Right lobe of liver (tissue), 6 donors: ENCODE measurements at regions not wholly inside any gene's neighbourhood (a gene's known extent, or its start where the extent isn't known, plus 50 kb on each side); places are given as distances from the start of the nearest gene placed in this dataset.

ENCODE experiments used
- ATAC-seq, 4 donors: fragments of 200-7000 bp; cut with Tn5 transposase; one replicate each; pipeline ENCODE4 v1.9.1; 2020; ENCODE audit warnings: mild to moderate bottlenecking in 4 of 4, moderate library complexity in 4 of 4
- DNase-seq, 3 donors: peaks; one replicate each; pipeline ENCODE4 v3.0.0-alpha.2; 2020
- H3K27ac ChIP-seq, 3 donors: fragments of 200-600 bp; one replicate each; pipeline ENCODE4 v1.8.0; 2022
- H3K27me3 ChIP-seq, 2 donors: fragments of 200-600 bp; one replicate each; pipeline ENCODE4 v1.8.0; 2022
- H3K36me3 ChIP-seq, 4 donors: fragments of 200-600 bp; sonication (generic) in 1 of 4; one replicate each; pipeline versions ENCODE4 v1.5.1 to v1.8.0; 2017 to 2022; ENCODE audit warnings: control low read depth in 1 of 4
- H3K4me1 ChIP-seq, 4 donors: fragments of 200-600 bp; sonication (generic) in 1 of 4; one replicate each; pipeline versions ENCODE4 v1.5.1 to v1.8.0; 2017 to 2022; ENCODE audit warnings: control low read depth in 1 of 4
- H3K4me3 ChIP-seq, 3 donors: fragments of 200-600 bp; one replicate each; pipeline ENCODE4 v1.8.0; 2022
- H3K9me3 ChIP-seq, 4 donors: fragments of 200-600 bp; sonication (generic) in 1 of 4; one replicate each; pipeline versions ENCODE4 v1.5.1 to v1.8.0; 2017 to 2022; ENCODE audit warnings: control low read depth in 1 of 4
- POLR2A ChIP-seq: fragments of 450-650 bp; IDR thresholded peaks from one replicate; pipeline ENCODE4 v1.6.1; 2017; ENCODE audit warnings: antibody characterized with exemption, mild to moderate bottlenecking
- WGBS: methylation state at CpG from one replicate; pipeline ENCODE4 v1.1.6; 2018; ENCODE audit warnings: low coverage, low lambda C conversion rate; ENCODE audit not compliant: insufficient coverage; ENCODE audit errors: missing lambda C conversion rate; 5-methylcytosine and 5-hydroxymethylcytosine counted together
- intact Hi-C, 2 donors: fragments of 100-400 bp; cut with DNase I; formaldehyde crosslinking; loops; one replicate each; pipeline versions ENCODE4 v1.11.2 to v1.14.1; 2022
- TF ChIP-seq, protein P1 (sequence below), 4 donors: fragments of 200-600 bp in 3 of 4; fragments of 450-650 bp in 1 of 4; IDR thresholded peaks; one replicate each; pipeline versions ENCODE4 v1.5.1 to v1.8.0; 2016 to 2022; ENCODE audit warnings: antibody characterized with exemption in 4 of 4, mild to moderate bottlenecking in 2 of 4
- donor health status: DM: no; HTN: yes; CAD: no.
- donor health status: DM: no; HTN: no; CAD: no.
- donor health status: DM: no; HTN: no; CAD: no.
- donor health status: DM: no; HTN: yes; CAD: no.
- donor health status: DM: no; HTN: yes; CAD: no.

DNA sequence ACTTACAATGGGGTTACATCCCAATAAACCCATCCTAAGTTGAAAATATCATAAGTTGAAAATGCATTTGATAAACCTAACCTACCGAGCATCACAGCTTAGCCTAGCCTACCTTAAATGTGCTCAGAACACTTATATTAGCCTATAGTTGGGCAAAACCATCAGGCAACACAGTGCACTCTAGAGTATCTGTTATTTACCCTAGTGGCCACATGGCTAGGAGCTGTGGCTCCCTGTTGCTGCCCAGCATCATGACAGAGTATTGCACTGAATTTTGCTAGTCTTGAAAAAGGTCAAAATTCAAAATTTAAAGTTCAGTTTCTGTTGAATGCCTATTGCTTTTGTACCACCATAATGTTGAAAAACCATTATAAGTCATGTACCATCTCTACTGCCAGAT is 482.7 kb upstream of the ZEB2 start:
- Histone ChIP-seq H3K27me3 (no peaks in the 10 kb centered on the region), H3K27ac (no peak overlapping the region), H3K4me1 (no peaks in the 10 kb centered on the region), H3K36me3 (no peaks in the 10 kb centered on the region), H3K4me3 (no peak overlapping the region), H3K9me3 (no peaks in the 10 kb centered on the region)
- intact Hi-C loops = no loop called here
- TF ChIP-seq, protein P1, sequence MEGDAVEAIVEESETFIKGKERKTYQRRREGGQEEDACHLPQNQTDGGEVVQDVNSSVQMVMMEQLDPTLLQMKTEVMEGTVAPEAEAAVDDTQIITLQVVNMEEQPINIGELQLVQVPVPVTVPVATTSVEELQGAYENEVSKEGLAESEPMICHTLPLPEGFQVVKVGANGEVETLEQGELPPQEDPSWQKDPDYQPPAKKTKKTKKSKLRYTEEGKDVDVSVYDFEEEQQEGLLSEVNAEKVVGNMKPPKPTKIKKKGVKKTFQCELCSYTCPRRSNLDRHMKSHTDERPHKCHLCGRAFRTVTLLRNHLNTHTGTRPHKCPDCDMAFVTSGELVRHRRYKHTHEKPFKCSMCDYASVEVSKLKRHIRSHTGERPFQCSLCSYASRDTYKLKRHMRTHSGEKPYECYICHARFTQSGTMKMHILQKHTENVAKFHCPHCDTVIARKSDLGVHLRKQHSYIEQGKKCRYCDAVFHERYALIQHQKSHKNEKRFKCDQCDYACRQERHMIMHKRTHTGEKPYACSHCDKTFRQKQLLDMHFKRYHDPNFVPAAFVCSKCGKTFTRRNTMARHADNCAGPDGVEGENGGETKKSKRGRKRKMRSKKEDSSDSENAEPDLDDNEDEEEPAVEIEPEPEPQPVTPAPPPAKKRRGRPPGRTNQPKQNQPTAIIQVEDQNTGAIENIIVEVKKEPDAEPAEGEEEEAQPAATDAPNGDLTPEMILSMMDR (IDR thresholded peaks at IDR 0.05) = no peak
- TF ChIP-seq POLR2A = no peak
- WGBS = 64% methylated on average over 1 of the region's 1 CpG
- ATAC-seq = no peak
- no peak for DNase-seq

DNA sequence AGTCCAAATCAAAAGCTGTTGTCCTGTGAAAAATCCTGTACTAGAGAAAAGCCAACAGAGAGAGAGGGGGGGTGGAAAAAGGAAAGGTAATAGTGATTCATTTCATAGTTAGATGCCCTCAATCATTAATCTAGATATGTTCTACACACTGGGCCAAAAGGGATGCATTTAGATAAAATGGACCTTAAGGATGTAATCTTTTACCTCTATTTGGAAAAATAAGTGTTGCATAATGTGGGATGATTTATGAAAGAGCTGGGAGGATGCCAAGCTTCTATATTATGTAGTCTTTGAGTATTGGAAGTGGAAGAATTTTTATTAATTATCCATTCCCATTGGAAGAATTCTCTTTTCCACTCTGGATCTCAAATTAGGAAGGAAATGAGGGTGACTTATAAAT is 480.5 kb upstream of the ZEB2 start:
- intact Hi-C loops = no loop called here
- Histone ChIP-seq H3K4me1 (no peaks in the 10 kb centered on the region), H3K27me3 (no peaks in the 10 kb centered on the region), H3K27ac (no peak overlapping the region), H3K9me3 (no peaks in the 10 kb centered on the region), H3K4me3 (no peak overlapping the region), H3K36me3 (no peaks in the 10 kb centered on the region)
- TF ChIP-seq POLR2A = no peak
- TF ChIP-seq, protein P1 (IDR thresholded peaks at IDR 0.05) = no peak
- no peak for ATAC-seq
- no peak for DNase-seq

DNA sequence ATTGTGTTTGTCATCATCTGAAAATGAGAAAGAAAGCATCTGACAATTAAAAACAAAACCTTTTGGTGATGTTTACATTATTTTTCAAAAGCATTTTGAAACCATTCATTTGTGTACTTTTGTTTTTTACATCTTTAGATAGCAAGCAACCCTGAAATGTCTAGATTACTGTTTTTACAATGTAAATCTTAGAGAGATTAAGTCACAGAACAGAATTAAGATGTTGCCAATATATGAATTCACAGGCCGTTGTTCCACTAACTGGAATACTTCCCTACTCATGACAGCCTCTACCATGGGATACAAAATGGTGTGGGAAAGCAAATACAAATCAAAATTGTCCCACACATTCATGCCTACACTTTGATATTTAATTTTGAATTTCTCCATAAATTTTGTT is 480.0 kb upstream of the ZEB2 start:
- Histone ChIP-seq H3K4me1 (no peaks in the 10 kb centered on the region), H3K27ac (no peak overlapping the region), H3K27me3 (no peaks in the 10 kb centered on the region), H3K36me3 (no peaks in the 10 kb centered on the region), H3K4me3 (no peak overlapping the region), H3K9me3 (no peaks in the 10 kb centered on the region)
- 67% methylated on average over 1 of the region's 1 CpG for WGBS
- intact Hi-C loops = no loop called here
- ATAC-seq = no peak
- DNase-seq = no peak
- no peak for TF ChIP-seq POLR2A
- TF ChIP-seq, protein P1 (IDR thresholded peaks at IDR 0.05) = no peak

DNA sequence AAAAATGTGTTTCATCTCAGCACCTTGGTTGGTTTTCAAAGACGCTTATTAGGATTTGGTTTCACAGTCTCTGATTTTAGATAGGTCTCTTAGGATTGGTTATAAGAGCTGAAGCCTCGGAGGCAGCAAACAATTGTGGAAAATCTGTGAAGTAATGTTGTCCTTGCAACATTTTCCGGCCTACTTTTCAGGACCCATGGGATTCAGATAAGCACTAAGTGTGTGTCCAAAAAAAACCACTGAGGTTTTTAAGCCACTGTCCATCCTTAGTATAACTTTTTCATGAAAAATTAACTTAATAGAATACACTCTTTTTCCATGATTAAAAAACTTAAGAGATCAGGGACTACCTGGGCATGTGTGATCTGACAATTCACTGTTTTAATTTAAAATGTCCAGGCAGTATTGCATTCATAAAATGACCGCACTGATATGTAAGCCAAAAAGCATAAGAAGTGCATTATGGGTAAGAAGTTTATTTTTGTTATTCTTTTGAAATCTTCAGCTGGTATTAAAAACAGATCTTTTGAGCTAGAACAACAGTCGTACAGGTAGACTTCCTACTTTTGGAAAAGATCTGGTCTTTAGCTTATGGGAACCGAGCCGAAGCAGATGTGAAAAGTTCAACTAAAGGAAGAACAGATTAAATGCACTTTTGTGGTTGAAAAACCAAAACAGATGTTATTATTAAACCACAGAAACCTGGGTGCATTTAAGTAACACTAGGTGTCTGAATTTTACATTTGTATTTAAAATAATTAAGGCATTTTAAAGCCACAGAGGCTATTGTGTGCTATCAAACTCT is 479.4 kb upstream of the ZEB2 start:
- Histone ChIP-seq H3K9me3 (no peaks in the 10 kb centered on the region), H3K36me3 (no peaks in the 10 kb centered on the region), H3K4me3 (no peak overlapping the region), H3K4me1 (no peaks in the 10 kb centered on the region), H3K27ac (no peak overlapping the region), H3K27me3 (no peaks in the 10 kb centered on the region)
- 78% methylated on average over 7 of the region's 7 CpGs for WGBS
- TF ChIP-seq, protein P1 (IDR thresholded peaks at IDR 0.05) = no peak
- TF ChIP-seq POLR2A = no peak
- DNase-seq = no peak
- intact Hi-C loops = no loop called here
- no peak for ATAC-seq
